ENCODE measurements at regions not wholly inside any gene's neighbourhood (a gene's known extent, or its start where the extent isn't known, plus 50 kb on each side); places are given as distances from the start of the nearest gene placed in this dataset.

DNA sequence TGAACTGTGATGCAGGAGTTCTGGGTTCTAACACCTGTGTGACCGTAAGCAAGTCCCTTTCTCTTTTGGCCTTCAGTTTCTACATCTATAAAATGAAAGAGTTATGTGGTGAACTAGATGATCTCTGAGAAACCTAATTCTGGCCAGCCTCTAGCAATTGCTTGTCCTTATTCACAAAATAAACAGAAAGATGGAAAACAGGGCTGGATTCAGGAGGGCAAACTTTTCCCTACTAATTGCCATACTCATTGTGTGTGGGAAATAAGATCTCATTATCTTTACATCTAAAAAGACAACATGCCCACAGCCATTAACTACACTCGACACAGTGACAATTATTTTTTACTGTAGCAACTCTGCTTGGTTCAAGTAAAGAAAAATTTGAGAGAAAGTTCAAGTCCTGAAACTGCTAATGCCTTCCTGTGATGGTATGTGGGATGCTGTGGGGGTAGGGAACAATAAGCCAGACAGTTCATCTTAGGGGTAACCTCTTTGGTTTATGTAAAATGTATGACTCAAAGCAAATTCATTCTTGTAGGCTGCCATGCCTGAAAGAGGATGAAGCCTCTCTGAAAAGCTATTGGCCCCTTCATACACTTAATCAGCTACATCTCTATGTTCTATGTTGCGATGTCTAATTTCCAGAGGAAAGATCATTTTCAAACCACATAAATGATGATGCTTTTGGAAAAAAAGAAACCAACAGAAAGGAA lies 177.6 kb upstream of the BCL6 start (continued):
- TF ChIP-seq, protein P1, sequence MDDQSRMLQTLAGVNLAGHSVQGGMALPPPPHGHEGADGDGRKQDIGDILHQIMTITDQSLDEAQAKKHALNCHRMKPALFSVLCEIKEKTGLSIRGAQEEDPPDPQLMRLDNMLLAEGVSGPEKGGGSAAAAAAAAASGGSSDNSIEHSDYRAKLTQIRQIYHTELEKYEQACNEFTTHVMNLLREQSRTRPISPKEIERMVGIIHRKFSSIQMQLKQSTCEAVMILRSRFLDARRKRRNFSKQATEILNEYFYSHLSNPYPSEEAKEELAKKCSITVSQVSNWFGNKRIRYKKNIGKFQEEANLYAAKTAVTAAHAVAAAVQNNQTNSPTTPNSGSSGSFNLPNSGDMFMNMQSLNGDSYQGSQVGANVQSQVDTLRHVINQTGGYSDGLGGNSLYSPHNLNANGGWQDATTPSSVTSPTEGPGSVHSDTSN (IDR thresholded peaks at IDR 0.05) = 0 out of 2 replicates have a peak, but pooled peaks have one; percentile 12
- TF ChIP-seq, protein P2, sequence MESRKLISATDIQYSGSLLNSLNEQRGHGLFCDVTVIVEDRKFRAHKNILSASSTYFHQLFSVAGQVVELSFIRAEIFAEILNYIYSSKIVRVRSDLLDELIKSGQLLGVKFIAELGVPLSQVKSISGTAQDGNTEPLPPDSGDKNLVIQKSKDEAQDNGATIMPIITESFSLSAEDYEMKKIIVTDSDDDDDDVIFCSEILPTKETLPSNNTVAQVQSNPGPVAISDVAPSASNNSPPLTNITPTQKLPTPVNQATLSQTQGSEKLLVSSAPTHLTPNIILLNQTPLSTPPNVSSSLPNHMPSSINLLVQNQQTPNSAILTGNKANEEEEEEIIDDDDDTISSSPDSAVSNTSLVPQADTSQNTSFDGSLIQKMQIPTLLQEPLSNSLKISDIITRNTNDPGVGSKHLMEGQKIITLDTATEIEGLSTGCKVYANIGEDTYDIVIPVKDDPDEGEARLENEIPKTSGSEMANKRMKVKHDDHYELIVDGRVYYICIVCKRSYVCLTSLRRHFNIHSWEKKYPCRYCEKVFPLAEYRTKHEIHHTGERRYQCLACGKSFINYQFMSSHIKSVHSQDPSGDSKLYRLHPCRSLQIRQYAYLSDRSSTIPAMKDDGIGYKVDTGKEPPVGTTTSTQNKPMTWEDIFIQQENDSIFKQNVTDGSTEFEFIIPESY (IDR thresholded peaks at IDR 0.05; ENCODE audit: borderline replicate concordance, low read depth) = no peak
- TF ChIP-seq EP300 (IDR thresholded peaks at IDR 0.05; ENCODE audit: borderline replicate concordance in 1 of 2, low read depth in 1 of 2, low read length in 1 of 2) (0 out of 4 replicates have a peak, but pooled peaks of 1 of the 2 experiments have one; percentile 30), RAD21 (IDR thresholded peaks at IDR 0.05; ENCODE audit: low read length) (no peak), YY1 (IDR thresholded peaks at IDR 0.05; ENCODE audit: low read depth) (peak; percentile 30; the same call in 1 of the 2 replicates), NRF1 (IDR thresholded peaks at IDR 0.05; ENCODE audit: low read depth, low read length) (no peak), CHD2 (IDR thresholded peaks at IDR 0.05; ENCODE audit: low read length, partially characterized antibody) (no peak), RCOR1 (IDR thresholded peaks at IDR 0.05; ENCODE audit: low read length) (no peak), JUND (IDR thresholded peaks at IDR 0.05) (peak; percentile 41; the same call in 1 of the 2 replicates), TCF12 (IDR thresholded peaks at IDR 0.05) (peak; percentile 45; the same call in 1 of the 2 replicates)

DNA sequence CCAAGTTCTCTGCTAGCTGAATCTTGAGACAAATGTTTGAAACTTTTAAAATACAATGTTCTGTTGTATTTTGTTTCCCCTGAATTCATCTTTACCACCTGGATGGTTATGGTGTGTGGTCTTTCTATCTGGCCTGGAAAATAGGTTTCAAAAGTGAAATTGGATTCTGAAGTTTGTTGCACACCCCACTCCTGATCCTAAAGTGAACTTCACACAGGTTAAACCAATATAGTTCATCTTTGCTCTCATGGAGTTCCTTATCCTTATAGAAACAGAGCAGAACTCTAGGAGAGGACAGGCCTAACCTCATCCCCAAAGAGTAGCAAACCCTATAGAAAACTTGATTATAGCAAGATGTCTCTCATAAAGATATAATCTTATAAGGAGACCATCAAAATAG lies 179.4 kb upstream of the BCL6 start:
- Histone ChIP-seq H3K9ac (no peak overlapping the region), H3K9me3 (peaks cover 8% of the 10 kb centered on the region; the same call in 1 of the 2 replicates), H3K4me1 (ENCODE audit: control insufficient read depth in 1 of 2, insufficient read depth in 2 of 2, low read depth in 1 of 2, low read length in 1 of 2) (peaks cover 0 to 21% of the 10 kb centered on the region in 2 experiments; a peak in 1 of 4 replicates), H3K27ac (ENCODE audit: low read depth in 2 of 2, low read length in 1 of 2) (no peak overlapping the region), H3F3A (replicated peaks; ENCODE audit: insufficient read depth) (no peaks in the 10 kb centered on the region), H3K36me3 (replicated peaks in 1 of 2; ENCODE audit: control insufficient read depth in 1 of 2, insufficient read depth in 2 of 2, low read length in 1 of 2) (no peaks in the 10 kb centered on the region), H3K4me3 (ENCODE audit: low read depth in 2 of 2, low read length in 1 of 2) (no peak overlapping the region), H3K9me2 (no peaks in the 10 kb centered on the region), H3K79me2 (ENCODE audit: insufficient read depth) (no peaks in the 10 kb centered on the region), H3K27me3 (ENCODE audit: insufficient read depth) (no peaks in the 10 kb centered on the region), H2AFZ (ENCODE audit: low read depth) (no peak overlapping the region), H3K4me2 (no peak overlapping the region), H4K20me1 (ENCODE audit: insufficient read depth) (no peaks in the 10 kb centered on the region)
- CTCF ChIA-PET = no interaction called here
- POLR2A ChIA-PET = no interaction called here
- no peak for DNase-seq
- no peak for TF ChIP-seq NFIC (IDR thresholded peaks at IDR 0.05; ENCODE audit: borderline replicate concordance)

DNA sequence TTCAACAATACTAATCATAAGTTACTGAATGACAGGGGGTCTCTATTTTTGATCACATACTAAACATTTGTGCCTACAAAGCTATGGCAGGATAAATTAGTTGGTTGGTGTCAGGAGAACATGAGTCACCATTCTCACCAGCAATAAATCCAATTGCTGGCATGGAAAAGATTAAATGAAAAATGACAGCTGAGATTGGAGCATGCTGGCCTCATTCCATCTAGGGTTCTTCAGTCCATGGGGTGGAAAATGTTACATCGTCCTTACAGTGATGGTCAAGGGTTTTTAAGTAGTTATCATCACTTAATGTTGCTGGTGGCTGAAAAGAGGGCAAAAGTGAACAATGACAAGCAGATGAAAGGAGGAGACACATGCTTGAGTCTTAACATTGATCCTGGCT lies 180.1 kb upstream of the BCL6 start:
- WGBS (ENCODE audit: low lambda C conversion rate) = 33% methylated on average over 1 of the region's 1 CpG
- no peak for DNase-seq
- Histone ChIP-seq H3K9me2 (no peaks in the 10 kb centered on the region), H3K9me3 (peaks cover 8% of the 10 kb centered on the region; the same call in 1 of the 2 replicates), H3F3A (replicated peaks; ENCODE audit: insufficient read depth) (no peaks in the 10 kb centered on the region), H3K36me3 (replicated peaks in 1 of 2; ENCODE audit: control insufficient read depth in 1 of 2, insufficient read depth in 2 of 2, low read length in 1 of 2) (no peaks in the 10 kb centered on the region), H2AFZ (ENCODE audit: low read depth) (no peak overlapping the region), H3K27me3 (ENCODE audit: insufficient read depth) (no peaks in the 10 kb centered on the region), H3K9ac (no peak overlapping the region), H3K4me3 (ENCODE audit: low read depth in 2 of 2, low read length in 1 of 2) (no peak overlapping the region), H3K4me2 (no peak overlapping the region), H3K79me2 (ENCODE audit: insufficient read depth) (no peaks in the 10 kb centered on the region), H3K27ac (ENCODE audit: low read depth in 2 of 2, low read length in 1 of 2) (no peak overlapping the region), H3K4me1 (ENCODE audit: control insufficient read depth in 1 of 2, insufficient read depth in 2 of 2, low read depth in 1 of 2, low read length in 1 of 2) (peaks cover 0 to 21% of the 10 kb centered on the region in 2 experiments; a peak in 1 of 4 replicates), H4K20me1 (ENCODE audit: insufficient read depth) (no peaks in the 10 kb centered on the region)
- CTCF ChIA-PET = no interaction called here
- POLR2A ChIA-PET = no interaction called here
- TF ChIP-seq, protein P3, sequence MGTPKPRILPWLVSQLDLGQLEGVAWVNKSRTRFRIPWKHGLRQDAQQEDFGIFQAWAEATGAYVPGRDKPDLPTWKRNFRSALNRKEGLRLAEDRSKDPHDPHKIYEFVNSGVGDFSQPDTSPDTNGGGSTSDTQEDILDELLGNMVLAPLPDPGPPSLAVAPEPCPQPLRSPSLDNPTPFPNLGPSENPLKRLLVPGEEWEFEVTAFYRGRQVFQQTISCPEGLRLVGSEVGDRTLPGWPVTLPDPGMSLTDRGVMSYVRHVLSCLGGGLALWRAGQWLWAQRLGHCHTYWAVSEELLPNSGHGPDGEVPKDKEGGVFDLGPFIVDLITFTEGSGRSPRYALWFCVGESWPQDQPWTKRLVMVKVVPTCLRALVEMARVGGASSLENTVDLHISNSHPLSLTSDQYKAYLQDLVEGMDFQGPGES (IDR thresholded peaks at IDR 0.05; ENCODE audit: low read depth, low read length) = no peak
- TF ChIP-seq, protein P1 (IDR thresholded peaks at IDR 0.05) = peak; percentile 61

Measured in SK-N-SH (cell line).